HG03159 (cell line): ENCODE measurements at regions not wholly inside any gene's neighbourhood (a gene's known extent, or its start where the extent isn't known, plus 50 kb on each side); places are given as distances from the start of the nearest gene placed in this dataset.
"Not testable (repeated sequence)": the region's sequence is repeated elsewhere in the genome, so short reads cannot be mapped to it uniquely, and the experiment has no call there.

Experiments
- ATAC-seq: cut with Tn5 transposase; IDR thresholded peaks from one replicate; pipeline ENCODE4 v1.9.1; 2021; ENCODE audit warnings: mild to moderate bottlenecking, moderate library complexity; ENCODE audit not compliant: unreplicated experiment

DNA sequence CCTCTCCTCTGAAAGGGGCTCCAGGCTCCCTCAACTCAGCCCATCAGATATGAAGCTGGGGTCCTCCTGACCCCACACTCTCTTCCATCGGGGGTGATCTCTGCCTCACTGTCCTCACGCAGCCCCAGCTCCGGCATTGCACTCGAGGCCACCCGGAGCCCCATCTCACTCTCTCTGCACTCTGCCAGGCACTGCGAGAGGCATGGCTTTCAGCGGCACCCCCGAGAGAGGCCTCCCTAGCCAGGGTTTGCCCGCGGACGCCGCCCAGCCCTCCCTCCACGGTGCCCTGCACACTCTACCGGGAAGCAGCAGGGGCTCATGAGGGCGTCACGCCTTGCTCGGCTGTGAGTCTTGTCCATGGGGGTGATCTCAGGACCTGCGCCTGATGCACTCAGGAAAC lies 436.2 kb downstream of the BRD1 start:
- no peak for ATAC-seq

- ATAC-seq = no peak
These were observed 436.7 kb downstream of the BRD1 start for GRCh38 chr22:49390954-49391353.

DNA sequence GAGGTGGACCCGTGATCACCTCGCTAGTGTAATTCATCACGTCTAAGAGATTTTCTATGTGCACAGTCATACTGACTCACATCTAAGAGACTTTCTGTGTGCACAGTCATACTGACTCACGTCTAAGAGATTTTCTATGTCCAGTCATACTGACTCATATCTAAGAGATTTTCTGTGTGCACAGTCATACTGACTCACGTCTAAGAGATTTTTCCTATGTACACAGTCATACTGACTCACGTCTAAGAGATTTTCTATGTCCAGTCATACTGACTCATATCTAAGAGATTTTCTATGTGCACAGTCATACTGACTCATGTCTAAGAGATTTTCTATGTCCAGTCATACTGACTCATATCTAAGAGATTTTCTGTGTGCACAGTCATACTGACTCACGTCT lies 443.8 kb downstream of the BRD1 start:
- not testable (repeated sequence) for ATAC-seq

DNA sequence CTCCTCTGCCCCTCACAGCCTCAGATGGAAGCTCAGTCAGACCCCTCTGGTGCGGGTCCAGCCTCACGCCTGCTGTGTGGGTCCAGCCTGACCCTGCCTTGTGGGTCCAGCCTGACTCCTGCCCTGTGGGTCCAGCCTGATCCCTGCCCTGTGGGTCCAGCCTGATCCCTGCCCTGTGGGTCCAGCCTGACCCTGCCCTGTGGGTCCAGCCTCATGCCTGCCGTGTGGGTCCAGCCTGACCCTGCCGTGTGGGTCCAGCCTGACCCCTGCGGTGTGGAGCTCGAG lies 445.3 kb downstream of the BRD1 start:
- ATAC-seq = no peak

GRCh38 chr22:49381595-49382450 lies 445.9 kb downstream of the BRD1 start:
- ATAC-seq = no peak

DNA sequence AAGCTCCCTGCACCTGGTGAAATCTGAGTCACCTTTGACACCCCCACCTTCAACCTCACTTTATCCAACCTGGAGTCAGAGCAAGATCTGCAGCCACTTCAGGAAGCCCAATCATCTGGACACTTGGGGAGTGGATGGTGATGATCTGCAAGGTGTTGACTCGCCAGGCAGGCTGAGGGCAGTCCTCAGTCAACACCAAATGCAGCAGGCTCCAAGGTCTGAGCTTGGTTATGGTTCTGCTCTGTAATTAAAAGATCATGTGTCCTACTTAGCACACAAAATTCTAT lies 446.9 kb downstream of the BRD1 start:
- ATAC-seq = no peak

DNA sequence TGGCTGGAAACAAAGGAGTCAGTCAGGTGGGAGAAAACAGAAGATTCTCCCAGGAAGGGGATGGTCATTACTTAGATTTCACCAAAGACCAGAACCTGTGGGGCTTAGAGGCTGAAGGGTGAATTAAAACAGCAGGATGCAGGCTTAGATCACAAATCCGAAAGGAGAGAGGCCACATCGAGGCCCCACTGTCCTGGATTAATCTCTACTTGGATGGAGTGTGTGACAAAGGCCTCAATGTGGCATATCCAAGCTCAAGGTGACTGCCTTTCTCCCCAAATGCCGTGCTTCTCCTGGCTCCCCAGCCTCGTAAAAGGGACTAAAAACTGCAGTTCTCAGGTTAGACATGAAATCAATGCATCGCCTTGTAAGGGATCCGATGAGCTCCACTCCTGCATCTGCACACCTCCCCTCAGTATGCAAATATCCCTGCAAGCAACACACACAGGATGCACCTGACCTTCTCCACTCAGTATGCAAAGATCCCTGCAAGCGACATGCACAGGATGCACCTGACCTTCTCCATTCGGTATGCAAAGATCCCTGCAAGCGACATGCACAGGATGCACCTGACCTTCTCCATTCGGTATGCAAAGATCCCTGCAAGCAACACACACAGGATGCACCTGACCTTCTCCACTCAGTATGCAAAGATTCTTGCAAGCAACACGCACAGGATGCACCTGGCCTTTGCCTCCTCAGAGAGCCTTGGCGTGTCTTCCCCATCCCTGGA lies 447.4 kb downstream of the BRD1 start:
- no peak for ATAC-seq

- no peak for ATAC-seq
These were observed 450.4 kb downstream of the BRD1 start for GRCh38 chr22:49377306-49377705.

DNA sequence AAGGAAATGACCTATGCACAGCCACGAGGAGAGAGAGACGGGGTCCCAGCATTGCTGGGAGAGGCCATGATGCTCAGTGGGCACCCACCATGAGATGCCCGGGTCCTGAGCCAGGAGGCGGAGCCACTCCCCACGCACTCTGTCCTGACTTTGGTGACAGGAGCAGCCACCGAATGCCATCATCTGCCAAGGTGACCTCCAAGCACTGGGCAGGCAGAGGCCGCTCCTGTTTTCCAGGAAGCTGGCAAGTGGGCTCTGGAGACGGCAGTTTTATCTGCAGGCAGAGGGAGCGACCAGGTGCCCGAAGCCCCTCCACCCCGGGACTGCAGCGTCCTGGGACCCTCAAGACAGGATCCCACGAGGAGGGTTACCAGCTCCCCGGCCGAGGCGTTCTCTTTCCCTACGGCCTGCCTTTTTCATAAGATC lies 453.9 kb downstream of the BRD1 start:
- no peak for ATAC-seq

DNA sequence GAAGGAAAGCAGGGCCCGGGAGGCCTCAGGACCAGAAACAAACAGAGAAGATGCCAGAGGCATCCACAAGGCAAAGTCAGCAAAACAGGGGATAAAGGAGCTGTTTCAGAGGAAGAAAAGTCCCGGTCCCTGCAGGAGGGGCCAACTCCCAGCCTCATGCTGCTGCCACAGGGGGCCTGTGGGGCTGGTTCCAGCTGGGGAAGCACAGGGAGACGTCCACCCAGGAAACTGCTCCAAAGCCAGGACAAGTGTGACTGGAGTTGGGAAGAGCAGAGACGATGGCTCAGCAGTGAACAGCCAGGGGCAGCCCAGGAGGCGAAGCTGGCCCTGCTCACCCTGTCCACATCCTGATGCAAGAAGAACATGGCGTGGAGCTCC lies 454.4 kb downstream of the BRD1 start:
- ATAC-seq = no peak

- ATAC-seq = no peak
These were observed 455.0 kb downstream of the BRD1 start for GRCh38 chr22:49372530-49373288.

- ATAC-seq = no peak
These were observed 455.6 kb downstream of the BRD1 start for GRCh38 chr22:49372111-49372529.

DNA sequence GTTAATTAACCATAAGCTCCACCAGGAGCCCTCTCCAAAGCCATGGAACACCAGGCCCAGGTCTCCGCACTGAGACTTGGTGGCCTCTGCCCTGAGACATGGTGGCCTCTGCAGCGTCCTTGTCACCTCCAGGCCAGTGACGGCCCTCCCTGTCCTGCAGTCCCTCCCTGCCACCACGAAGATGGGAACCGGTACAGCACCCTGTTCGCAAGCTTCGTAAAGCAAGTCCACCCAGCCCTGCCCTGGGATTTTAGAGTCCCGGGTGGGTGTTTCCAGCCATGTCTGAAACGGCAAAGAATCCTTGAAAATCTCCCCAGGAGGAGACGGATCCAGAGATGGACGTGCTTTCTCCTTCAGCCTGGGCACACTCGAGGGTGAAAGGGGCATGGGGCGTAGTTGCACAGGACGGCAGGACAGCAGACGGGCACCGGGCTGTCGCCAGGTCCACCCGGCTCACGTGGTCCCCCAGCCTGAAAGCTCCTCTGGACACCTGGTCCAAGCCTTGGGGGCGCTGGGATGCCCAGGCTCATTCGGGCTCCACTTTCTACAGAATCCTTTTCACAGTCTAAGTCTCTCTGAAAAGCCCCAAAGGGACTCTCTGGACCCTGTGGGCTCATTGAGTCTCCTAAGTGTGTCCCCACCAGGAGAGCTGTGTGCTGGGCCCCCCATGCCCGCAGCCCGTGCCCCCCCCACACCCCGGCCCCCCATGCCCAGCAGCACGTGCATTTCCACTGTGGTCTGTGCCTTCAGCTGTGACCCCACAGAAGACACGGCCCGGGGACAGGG lies 456.2 kb downstream of the BRD1 start:
- ATAC-seq = no peak

DNA sequence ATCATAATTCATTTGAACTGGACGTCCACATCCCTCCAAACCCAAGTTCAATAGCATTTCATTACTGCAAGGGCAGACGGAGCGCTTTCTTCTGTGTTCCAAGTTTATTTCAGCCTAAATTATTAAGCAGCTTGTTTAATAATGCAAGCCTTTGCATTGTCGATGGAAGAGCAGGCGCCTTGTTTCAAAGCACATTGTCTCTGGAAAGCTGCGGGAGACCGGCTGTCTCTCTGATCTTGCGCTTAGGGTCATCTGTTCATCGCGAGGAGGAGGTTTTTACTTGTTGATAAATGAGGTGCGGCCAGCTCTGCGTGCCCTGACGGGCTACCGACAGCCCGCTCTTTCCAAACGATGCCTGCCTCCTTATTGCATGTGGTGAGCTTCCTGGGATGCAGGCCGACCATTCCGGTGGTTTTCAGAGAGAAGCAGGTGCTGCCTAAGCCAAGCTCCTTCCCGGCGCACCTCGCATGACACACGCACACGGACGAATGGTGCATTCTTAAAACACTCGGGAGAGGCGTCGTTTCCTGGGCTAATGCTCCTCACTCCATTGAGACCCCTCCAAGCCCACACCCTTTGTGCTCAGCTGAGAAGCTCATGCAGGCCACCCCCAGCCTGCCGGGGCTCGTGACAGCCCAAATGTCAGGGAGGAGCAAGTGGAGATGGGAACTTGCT lies 456.9 kb downstream of the BRD1 start:
- ATAC-seq = no peak

- no peak for ATAC-seq
These were observed 457.7 kb downstream of the BRD1 start for GRCh38 chr22:49369726-49370626.

DNA sequence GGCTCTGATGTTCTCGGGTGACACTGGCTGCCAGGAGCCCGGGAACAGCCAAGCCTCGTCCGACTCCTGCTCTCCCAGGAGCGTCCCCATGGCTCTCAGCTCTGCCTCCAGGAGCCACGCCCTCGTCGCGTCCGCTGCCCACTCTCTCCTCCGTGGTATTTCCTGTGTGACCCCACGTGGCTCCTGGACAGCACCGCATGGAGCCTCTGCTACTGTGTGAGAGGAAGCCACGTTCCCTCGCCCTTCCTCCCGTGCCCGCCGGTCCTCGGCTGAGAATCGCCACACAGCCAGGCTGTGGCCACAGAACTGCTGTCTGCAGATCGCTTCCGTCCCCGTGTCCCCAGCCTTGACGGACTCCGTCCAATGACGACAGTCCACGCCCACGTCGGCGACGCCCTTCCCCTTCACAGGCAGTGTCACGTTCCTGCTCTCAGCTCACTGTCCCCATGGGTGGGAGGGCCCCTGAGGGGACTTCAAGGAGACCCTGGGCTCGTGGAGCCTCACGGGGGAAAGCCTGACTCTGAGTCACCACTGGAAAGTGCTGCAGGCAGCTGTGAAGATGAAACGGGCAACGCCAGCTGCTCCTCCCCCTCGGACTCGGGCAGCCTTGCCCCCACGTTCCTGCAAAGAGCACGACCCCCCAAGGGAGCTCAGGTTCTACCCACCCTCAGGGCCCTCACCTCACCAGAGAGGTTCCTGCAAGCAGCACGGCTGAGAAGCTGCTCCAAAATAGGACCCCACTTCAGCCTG lies 458.5 kb downstream of the BRD1 start:
- ATAC-seq = no peak

- no peak for ATAC-seq
These were observed 459.3 kb downstream of the BRD1 start for GRCh38 chr22:49368221-49368975.

DNA sequence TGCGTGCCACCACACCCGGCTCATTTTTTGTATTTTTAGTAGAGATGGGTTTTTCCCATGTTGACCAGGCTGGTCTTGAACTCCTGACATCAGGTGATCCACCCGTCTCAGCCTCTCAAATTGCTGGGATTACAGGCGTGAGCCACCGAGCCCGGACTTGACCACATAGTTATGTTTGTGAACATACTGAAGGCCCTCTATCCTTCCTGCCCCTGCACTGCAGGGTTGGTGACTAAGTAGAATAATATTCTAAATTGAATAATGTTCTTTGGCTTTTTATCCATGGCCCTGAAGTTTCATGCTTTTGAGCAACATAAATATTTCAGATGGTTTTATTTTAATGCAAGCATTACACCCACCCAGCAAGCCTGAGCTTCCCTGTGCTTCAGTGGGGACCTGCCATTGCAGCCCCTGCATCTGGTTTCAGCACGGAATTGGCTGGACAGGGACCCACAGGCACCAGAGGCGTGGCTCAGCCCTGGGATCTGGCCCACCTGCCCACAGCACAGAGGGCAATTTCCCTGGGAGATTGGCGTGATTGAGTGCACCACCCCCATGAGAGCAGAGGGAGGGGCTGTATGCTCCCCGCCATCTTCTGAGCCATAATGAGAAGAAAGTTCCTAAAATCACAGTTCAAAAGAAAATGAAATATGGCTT lies 460.5 kb downstream of the BRD1 start:
- no peak for ATAC-seq
